ENCODE measurements at regions not wholly inside any gene's neighbourhood (a gene's known extent, or its start where the extent isn't known, plus 50 kb on each side); places are given as distances from the start of the nearest gene placed in this dataset.

DNA sequence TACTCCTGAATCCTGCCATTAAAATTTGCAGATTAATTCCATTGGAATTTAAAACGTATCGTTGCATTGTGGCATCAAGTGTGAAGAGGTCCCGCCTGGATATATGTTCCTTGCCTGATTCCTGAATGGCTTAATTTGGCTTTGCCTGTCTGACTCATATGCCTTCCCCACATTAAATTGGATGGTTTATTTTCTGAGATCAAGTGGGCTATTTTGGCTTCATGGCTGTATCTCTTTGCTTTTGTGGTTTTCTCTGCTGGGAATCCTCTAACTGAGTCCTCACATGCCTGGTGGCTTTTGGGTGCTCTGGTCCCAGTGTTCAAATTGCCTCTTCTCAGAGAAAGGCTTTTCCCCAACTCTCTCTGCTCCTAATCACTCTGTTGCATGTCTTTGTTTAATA, 127.9 kb upstream of the DYRK2 start:
- H3K27ac ChIP-seq: no peak overlapping the region
- DNase-seq: no peak
- no peaks in the 10 kb centered on the region for H3K36me3 ChIP-seq
- H3K9me3 ChIP-seq: no peaks in the 10 kb centered on the region
- intact Hi-C loops (cut with DNase I; ENCODE audit: low total_unique reads): no loop called here
- H3K4me1 ChIP-seq: peaks cover 15 to 20% (median 18%) of the 10 kb centered on the region in 4 donors
- WGBS, 5 donors: 85 to 97% (median 92%) methylated on average over 3 of the region's 3 CpGs
- TF ChIP-seq POLR2AphosphoS5 (IDR thresholded peaks at IDR 0.05): no peak
- H3K4me3 ChIP-seq: no peak overlapping the region
- H3K27me3 ChIP-seq: no peaks in the 10 kb centered on the region

DNA sequence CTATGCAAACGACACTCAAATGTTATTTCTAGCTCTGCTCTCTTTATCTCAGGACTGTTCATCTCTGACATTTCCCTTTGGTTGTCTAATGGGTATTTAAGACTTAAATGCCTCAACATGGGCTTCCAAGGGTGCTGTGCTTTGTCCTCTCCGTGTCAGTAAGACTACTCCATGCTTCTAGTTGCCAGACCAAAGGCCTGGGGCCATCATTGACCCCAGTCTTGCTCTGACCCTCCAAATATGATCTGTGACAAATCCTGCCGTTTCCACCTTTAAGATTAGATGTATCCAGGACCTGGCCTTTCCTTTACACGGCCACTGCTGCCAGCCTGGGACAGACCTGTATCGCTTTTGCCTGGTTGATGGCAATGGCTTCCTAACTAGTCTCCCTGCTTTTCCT, 126.3 kb upstream of the DYRK2 start:
- Histone ChIP-seq H3K36me3 (no peaks in the 10 kb centered on the region), H3K4me3 (no peak overlapping the region), H3K27me3 (no peaks in the 10 kb centered on the region), H3K9me3 (no peaks in the 10 kb centered on the region), H3K4me1 (peaks cover 0 to 4% (median 2%) of the 10 kb centered on the region in 4 donors), H3K27ac (no peak overlapping the region)
- intact Hi-C loops (cut with DNase I; ENCODE audit: low total_unique reads): no loop called here
- DNase-seq: no peak
- no peak for TF ChIP-seq POLR2A (IDR thresholded peaks at IDR 0.05)
- TF ChIP-seq, protein P1, sequence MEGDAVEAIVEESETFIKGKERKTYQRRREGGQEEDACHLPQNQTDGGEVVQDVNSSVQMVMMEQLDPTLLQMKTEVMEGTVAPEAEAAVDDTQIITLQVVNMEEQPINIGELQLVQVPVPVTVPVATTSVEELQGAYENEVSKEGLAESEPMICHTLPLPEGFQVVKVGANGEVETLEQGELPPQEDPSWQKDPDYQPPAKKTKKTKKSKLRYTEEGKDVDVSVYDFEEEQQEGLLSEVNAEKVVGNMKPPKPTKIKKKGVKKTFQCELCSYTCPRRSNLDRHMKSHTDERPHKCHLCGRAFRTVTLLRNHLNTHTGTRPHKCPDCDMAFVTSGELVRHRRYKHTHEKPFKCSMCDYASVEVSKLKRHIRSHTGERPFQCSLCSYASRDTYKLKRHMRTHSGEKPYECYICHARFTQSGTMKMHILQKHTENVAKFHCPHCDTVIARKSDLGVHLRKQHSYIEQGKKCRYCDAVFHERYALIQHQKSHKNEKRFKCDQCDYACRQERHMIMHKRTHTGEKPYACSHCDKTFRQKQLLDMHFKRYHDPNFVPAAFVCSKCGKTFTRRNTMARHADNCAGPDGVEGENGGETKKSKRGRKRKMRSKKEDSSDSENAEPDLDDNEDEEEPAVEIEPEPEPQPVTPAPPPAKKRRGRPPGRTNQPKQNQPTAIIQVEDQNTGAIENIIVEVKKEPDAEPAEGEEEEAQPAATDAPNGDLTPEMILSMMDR (IDR thresholded peaks at IDR 0.05): no peak
- no peak for TF ChIP-seq POLR2AphosphoS5 (IDR thresholded peaks at IDR 0.05)
- TF ChIP-seq EP300 (IDR thresholded peaks at IDR 0.05): no peak
- 80 to 88% (median 83%) methylated on average over 5 of the region's 5 CpGs for WGBS, 5 donors

DNA sequence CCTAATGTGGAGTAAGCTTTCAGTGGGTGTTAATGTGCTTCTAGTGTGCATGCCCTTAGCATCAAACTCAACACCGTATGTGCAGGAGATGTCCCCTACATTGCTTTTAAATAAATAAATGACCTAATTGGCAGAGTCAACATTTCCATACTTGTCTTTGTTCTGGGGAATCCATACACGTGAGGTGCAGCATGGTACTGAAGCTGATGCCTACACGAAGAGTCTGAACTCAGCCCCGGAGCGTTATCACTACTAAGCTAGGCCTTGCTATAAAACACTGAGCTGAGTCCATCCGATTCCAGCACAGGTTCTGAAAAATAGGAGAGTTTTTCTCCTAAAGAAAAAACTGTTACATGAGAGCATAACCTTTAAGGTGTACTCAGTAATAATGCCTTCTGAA, 125.0 kb upstream of the DYRK2 start:
- Histone ChIP-seq H3K4me3 (no peak overlapping the region), H3K9me3 (no peaks in the 10 kb centered on the region), H3K27ac (no peak overlapping the region), H3K4me1 (no peaks in the 10 kb centered on the region), H3K27me3 (no peaks in the 10 kb centered on the region), H3K36me3 (no peaks in the 10 kb centered on the region)
- WGBS, 5 donors: 84 to 93% (median 90%) methylated on average over 6 of the region's 6 CpGs
- no peak for DNase-seq
- intact Hi-C loops (cut with DNase I; ENCODE audit: low total_unique reads): no loop called here
- TF ChIP-seq POLR2A (IDR thresholded peaks at IDR 0.05) (no peak), POLR2AphosphoS5 (IDR thresholded peaks at IDR 0.05) (no peak), EP300 (IDR thresholded peaks at IDR 0.05) (no peak)
- TF ChIP-seq, protein P1 (IDR thresholded peaks at IDR 0.05): no peak

DNA sequence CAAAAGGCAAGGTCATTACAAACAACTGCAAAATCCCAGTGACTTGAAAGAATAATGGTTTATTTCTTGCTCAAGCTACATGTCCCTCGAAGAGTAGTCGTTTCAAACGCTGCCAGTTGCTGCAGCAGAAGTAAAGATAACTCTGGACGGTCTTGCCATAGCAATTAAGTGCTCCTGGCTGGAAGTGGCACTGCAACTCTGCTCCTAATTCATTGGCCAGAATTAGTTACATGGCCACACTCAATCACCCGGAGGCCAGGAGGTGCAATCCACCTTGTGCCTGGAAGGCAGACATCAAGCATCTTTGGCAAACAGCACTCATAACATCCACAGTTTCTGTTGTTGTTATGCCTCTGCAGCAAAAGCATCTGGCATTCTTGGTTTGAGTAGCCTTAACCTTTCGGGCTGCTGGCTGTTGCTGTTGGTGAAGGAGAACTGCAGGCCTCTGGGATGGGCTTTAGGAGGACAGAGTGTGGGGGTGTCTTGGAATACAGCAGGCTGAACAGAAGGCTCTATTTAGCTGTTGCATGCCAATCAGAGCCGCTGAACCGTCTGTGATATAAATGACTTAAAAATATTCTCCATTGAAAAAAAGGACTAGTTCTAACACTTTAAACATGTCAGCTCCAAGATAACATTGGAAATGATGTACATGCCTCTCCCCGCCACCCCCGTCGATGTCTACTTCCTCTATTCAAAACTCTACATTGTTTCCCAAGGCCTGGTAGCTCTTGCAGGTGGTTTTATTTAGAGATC, 123.5 kb upstream of the DYRK2 start:
- H3K36me3 ChIP-seq: no peaks in the 10 kb centered on the region
- WGBS, 5 donors: 77 to 80% (median 79%) methylated on average over 11 of the region's 11 CpGs
- no peaks in the 10 kb centered on the region for H3K9me3 ChIP-seq
- intact Hi-C loops (cut with DNase I; ENCODE audit: low total_unique reads): no loop called here
- H3K27me3 ChIP-seq: no peaks in the 10 kb centered on the region
- H3K27ac ChIP-seq: no peak overlapping the region
- no peak for DNase-seq
- no peak overlapping the region for H3K4me3 ChIP-seq
- TF ChIP-seq, protein P1 (IDR thresholded peaks at IDR 0.05): no peak
- no peak for TF ChIP-seq EP300 (IDR thresholded peaks at IDR 0.05)
- TF ChIP-seq POLR2A (IDR thresholded peaks at IDR 0.05): no peak
- TF ChIP-seq POLR2AphosphoS5 (IDR thresholded peaks at IDR 0.05): no peak
- H3K4me1 ChIP-seq: no peaks in the 10 kb centered on the region

DNA sequence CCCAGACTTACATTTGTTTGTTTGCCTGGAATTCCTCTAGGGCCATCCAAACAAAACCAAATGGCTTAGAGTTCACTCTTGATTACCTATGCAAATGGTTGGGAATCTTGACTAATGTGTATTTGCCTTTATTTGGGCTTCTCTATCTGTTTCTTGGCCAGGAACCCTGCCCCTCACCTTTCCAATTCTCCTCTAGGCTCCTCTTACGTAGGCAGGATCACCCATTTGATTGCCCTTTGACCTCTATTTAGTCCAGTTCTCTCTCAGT, 123.0 kb upstream of the DYRK2 start:
- no peak for DNase-seq
- Histone ChIP-seq H3K4me3 (no peak overlapping the region), H3K27me3 (no peaks in the 10 kb centered on the region), H3K9me3 (no peaks in the 10 kb centered on the region), H3K4me1 (no peaks in the 10 kb centered on the region), H3K36me3 (no peaks in the 10 kb centered on the region), H3K27ac (no peak overlapping the region)
- intact Hi-C loops (cut with DNase I; ENCODE audit: low total_unique reads): no loop called here
- TF ChIP-seq EP300 (IDR thresholded peaks at IDR 0.05) (no peak), POLR2AphosphoS5 (IDR thresholded peaks at IDR 0.05) (no peak), POLR2A (IDR thresholded peaks at IDR 0.05) (no peak)
- TF ChIP-seq, protein P1 (IDR thresholded peaks at IDR 0.05): no peak
- 71 to 85% (median 84%) methylated on average over 1 of the region's 1 CpG for WGBS, 5 donors

All from stomach (tissue), 8 donors.